GM18505 (cell line): ENCODE measurements at regions not wholly inside any gene's neighbourhood (a gene's known extent, or its start where the extent isn't known, plus 50 kb on each side); places are given as distances from the start of the nearest gene placed in this dataset.
"Not testable (repeated sequence)": the region's sequence is repeated elsewhere in the genome, so short reads cannot be mapped to it uniquely, and the experiment has no call there.

Experiments
- ATAC-seq: cut with Tn5 transposase; IDR thresholded peaks from one replicate; pipeline ENCODE4 v1.9.1; 2021; ENCODE audit not compliant: unreplicated experiment
- POLR2A ChIP-seq: IDR thresholded peaks from 4 replicates; pipeline ENCODE4 v1.6.1; 2011; ENCODE audit warnings: borderline replicate concordance; ENCODE audit not compliant: insufficient read depth, insufficient read length; ENCODE audit errors: extremely low read depth

- no peak for TF ChIP-seq POLR2A
- no peak for ATAC-seq
These were observed 1040.5 kb upstream of the GYPC start for GRCh38 chr2:125615438-125615837.

- no peak for TF ChIP-seq POLR2A
- no peak for ATAC-seq
These were observed 1025.6 kb upstream of the GYPC start for GRCh38 chr2:125630377-125630776.

GRCh38 chr2:125634662-125635061 is 1021.3 kb upstream of the GYPC start:
- no peak for TF ChIP-seq POLR2A
- ATAC-seq, result no peak

DNA sequence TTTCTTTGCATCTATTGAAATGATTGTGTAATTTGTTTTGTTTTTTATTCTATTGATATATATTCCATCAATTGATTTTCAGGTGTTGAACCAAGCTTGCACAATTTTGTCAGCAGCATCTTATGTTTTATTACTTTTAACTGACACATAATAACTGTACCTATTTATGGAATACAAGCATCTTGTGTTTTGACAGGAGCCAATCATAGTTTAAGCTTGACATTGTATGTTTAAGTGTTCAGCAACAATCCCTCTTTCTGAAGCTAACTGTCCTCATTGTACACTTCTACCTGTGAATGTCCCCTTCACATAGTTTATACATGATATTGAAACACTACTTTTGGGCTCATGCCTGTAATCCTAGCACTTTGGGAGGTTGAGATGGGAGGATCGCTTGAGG is 1017.6 kb upstream of the GYPC start:
- TF ChIP-seq POLR2A, result no peak
- no peak for ATAC-seq

- TF ChIP-seq POLR2A, result no peak
- no peak for ATAC-seq
These were observed 1013.9 kb upstream of the GYPC start for GRCh38 chr2:125642032-125642431.

GRCh38 chr2:125643128-125643527 is 1012.8 kb upstream of the GYPC start:
- no peak for TF ChIP-seq POLR2A

GRCh38 chr2:125643585-125643984 is 1012.4 kb upstream of the GYPC start:
- no peak for ATAC-seq
- no peak for TF ChIP-seq POLR2A

More at GRCh38 chr2:125643128-125643527, 1012.8 kb upstream of the GYPC start:
- no peak for ATAC-seq

DNA sequence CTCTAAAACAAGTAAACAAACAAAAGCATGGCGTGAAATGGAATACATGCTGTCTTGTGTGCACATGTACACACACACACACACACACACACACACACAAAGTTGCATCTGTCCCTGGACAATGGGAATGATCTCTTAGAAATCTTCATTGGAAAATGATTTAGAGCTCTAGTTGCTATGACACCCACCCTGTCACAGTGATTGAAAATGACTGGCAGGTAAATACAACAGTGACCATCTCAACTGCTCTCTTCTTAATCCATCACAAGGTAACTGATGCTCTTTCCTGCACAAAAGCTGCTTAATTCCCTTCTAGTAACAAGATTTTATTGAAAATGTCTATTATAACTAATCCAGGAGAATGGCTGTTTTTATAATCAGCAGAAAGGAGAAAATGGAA is 1011.7 kb upstream of the GYPC start:
- no peak for TF ChIP-seq POLR2A
- no peak for ATAC-seq

GRCh38 chr2:125652280-125652679 is 1003.7 kb upstream of the GYPC start:
- no peak for ATAC-seq
- TF ChIP-seq POLR2A, result no peak

- no peak for TF ChIP-seq POLR2A
- ATAC-seq, result no peak
These were observed 1001.7 kb upstream of the GYPC start for GRCh38 chr2:125654226-125654625.

DNA sequence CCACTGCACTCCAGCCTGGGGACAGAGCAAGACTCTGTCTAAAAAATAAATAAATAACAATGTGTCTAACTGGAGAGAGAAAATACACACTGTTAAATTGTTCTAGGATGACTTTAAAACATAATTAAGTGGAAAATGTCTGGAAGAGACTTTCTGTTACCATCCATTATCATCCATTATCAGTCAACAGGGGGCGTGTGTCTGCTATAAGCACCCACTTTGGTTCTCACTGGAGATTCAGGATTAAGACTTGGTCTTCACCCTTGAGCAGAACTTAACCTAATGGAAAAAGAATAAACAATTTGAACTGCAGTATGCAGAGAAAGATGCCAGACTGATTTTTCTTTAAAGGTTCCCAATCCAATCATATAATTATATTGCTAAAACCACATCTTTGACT is 999.8 kb upstream of the GYPC start:
- no peak for TF ChIP-seq POLR2A
- ATAC-seq, result no peak

DNA sequence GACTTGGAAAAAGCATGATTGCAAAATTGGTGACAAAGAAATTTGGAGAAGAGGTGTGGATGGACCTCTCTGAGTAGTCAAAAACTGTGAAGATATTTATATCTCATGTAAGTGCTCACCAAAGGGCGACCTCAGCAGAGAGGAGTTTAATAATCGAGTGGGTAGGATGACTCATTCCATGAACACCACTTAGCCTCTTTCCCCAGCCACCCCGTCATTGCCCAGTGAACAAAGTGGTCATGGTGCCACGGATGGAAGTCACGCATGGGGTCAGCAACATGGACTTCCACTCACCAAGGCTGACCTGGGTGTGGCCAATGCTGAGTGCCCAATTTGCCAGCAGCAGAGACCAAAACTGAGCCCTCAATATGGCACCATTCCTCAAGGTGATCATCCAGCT is 997.4 kb upstream of the GYPC start:
- TF ChIP-seq POLR2A, result no peak
- no peak for ATAC-seq

- not testable (repeated sequence) for ATAC-seq
These were observed 995.6 kb upstream of the GYPC start for GRCh38 chr2:125660369-125660768.

GRCh38 chr2:125667630-125668029 is 988.3 kb upstream of the GYPC start:
- TF ChIP-seq POLR2A, result no peak
- no peak for ATAC-seq

DNA sequence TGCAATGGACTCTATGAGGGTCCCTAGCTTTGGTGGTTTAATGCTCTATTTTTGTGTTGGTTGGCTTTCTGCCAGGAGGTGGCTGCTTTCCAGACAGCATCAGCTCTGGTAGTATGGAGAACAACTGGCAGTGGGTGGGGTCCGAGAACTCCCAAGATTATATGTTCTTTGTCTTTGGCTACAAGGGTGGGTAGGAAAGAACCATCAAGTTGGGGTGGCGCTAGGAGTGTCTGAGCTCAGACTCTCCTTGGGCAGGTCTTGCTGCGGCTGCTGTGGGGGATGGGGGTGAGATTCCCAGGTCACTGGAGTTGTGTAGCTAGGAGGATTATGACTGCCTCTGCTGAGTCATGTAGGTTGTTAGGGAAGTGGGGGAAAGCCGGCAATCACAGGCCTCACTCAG is 976.1 kb upstream of the GYPC start:
- ATAC-seq, result no peak
- TF ChIP-seq POLR2A, result no peak
